ENCODE measurements at regions not wholly inside any gene's neighbourhood (a gene's known extent, or its start where the extent isn't known, plus 50 kb on each side); places are given as distances from the start of the nearest gene placed in this dataset.

DNA sequence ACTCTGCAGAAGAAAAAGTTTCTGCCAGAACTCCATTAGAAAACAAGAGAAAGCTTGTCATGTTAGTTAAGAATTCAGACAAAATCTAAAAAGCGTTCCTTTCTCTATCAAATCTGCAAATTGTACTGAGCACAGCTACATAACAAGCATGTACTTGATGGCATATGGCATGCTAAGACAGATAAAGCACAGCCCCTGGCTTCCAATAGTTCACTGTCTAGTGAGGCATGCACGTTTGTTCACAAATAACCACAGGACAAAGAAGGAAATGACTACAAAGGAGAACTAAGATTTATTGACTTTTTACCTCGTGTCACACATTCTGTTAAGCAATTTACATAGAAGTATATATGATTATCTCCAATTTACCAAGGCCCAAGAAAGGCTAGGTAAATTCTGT lies 518.2 kb upstream of the TLE4 start:
- CTCF ChIA-PET: interaction anchor here (0.8 kb wide), 2 partner anchors 19 to 76 kb away, joined by 3 read pairs; no protein-coding TSS in a partner anchor
- DNase-seq (ENCODE audit: low read depth): no peak
- TF ChIP-seq, protein P1, sequence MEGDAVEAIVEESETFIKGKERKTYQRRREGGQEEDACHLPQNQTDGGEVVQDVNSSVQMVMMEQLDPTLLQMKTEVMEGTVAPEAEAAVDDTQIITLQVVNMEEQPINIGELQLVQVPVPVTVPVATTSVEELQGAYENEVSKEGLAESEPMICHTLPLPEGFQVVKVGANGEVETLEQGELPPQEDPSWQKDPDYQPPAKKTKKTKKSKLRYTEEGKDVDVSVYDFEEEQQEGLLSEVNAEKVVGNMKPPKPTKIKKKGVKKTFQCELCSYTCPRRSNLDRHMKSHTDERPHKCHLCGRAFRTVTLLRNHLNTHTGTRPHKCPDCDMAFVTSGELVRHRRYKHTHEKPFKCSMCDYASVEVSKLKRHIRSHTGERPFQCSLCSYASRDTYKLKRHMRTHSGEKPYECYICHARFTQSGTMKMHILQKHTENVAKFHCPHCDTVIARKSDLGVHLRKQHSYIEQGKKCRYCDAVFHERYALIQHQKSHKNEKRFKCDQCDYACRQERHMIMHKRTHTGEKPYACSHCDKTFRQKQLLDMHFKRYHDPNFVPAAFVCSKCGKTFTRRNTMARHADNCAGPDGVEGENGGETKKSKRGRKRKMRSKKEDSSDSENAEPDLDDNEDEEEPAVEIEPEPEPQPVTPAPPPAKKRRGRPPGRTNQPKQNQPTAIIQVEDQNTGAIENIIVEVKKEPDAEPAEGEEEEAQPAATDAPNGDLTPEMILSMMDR (IDR thresholded peaks at IDR 0.05; ENCODE audit: insufficient read depth, low read depth, low read length): no peak
- Histone ChIP-seq H3K36me3 (ENCODE audit: control insufficient read depth, insufficient read depth, low read length) (no peaks in the 10 kb centered on the region), H3K4me3 (ENCODE audit: low read depth, low read length) (no peak overlapping the region), H3K27me3 (ENCODE audit: control insufficient read depth, insufficient read depth, low read length) (no peaks in the 10 kb centered on the region)
- POLR2A ChIA-PET: no interaction called here

DNA sequence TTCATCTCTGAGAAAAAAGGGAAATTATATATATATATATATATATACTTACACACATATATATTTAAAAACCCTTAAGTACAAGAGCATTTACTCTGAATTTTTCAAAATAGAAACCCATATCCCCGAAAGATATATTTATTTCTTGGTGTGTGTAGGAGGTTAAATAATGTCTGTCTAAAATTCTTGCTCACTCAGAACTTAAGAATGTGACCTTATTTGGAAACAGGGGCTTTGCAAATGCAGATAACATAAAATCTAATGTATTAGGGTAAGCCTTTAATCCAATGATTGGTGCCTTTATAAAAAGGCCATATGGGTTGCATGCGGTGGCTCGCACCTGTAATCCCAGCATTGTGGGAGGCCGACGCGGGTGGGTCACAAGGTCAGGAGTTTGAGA lies 517.3 kb upstream of the TLE4 start:
- TF ChIP-seq, protein P1 (IDR thresholded peaks at IDR 0.05; ENCODE audit: insufficient read depth, low read depth, low read length): no peak
- ChIA-PET POLR2A (no interaction called here), CTCF (interaction anchor here (0.8 kb wide), 1 partner anchor 18 kb away, joined by 3 read pairs; no protein-coding TSS in a partner anchor)
- no peak for DNase-seq (ENCODE audit: low read depth)
- Histone ChIP-seq H3K27me3 (ENCODE audit: control insufficient read depth, insufficient read depth, low read length) (no peaks in the 10 kb centered on the region), H3K4me3 (ENCODE audit: low read depth, low read length) (no peak overlapping the region), H3K36me3 (ENCODE audit: control insufficient read depth, insufficient read depth, low read length) (no peaks in the 10 kb centered on the region)

DNA sequence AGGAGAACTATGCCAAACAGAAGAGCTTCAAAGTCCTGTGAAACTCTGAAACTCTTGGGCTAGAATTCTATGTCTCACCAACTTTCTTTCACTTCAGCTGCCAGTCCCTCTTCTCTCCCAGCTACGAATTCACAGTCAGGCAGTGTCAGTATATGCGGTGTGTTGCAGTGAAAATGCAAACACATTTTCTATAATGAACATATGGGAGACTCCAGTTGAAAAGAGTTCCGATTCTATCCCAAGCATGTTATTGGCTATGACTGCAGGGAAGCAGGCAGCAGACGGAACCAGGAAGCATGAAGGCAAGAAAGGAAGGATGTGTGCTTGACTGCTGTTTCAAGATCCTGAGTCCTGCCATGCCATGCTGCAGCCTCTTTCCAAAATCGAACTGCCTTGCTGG lies 515.7 kb upstream of the TLE4 start:
- TF ChIP-seq, protein P1 (IDR thresholded peaks at IDR 0.05; ENCODE audit: insufficient read depth, low read depth, low read length): no peak
- ChIA-PET POLR2A (no interaction called here), CTCF (no interaction called here)
- no peak overlapping the region for H3K4me3 ChIP-seq (ENCODE audit: low read depth, low read length)
- no peak for DNase-seq (ENCODE audit: low read depth)
- no peaks in the 10 kb centered on the region for H3K27me3 ChIP-seq (ENCODE audit: control insufficient read depth, insufficient read depth, low read length)
- no peaks in the 10 kb centered on the region for H3K36me3 ChIP-seq (ENCODE audit: control insufficient read depth, insufficient read depth, low read length)

GRCh38 chr9:79057576-79057975 lies 514.2 kb upstream of the TLE4 start:
- no peak for DNase-seq (ENCODE audit: low read depth)
- ChIA-PET CTCF (no interaction called here), POLR2A (no interaction called here)
- no peak overlapping the region for H3K4me3 ChIP-seq (ENCODE audit: low read depth, low read length)
- H3K36me3 ChIP-seq (ENCODE audit: control insufficient read depth, insufficient read depth, low read length): no peaks in the 10 kb centered on the region
- TF ChIP-seq, protein P1 (IDR thresholded peaks at IDR 0.05; ENCODE audit: insufficient read depth, low read depth, low read length): no peak
- H3K27me3 ChIP-seq (ENCODE audit: control insufficient read depth, insufficient read depth, low read length): no peaks in the 10 kb centered on the region

DNA sequence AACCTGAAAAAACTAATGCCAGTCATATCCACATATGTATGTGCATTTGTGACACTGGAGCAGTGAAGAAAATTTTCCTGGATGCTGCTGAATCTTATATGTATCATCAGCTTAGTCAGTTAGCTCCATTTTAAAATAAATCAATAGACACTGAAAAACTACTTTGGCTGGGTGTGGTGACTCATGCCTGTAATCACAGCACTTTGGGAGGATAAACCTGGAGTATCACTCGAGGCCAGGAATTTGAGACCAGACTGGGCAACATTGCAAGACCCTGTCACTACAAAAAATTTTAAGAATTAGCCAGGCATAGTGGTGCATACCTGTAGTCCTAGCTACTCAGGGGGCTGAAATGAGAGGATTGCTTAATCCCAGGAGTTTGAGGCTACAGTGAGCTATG lies 511.0 kb upstream of the TLE4 start:
- Histone ChIP-seq H3K27me3 (ENCODE audit: control insufficient read depth, insufficient read depth, low read length) (no peaks in the 10 kb centered on the region), H3K36me3 (ENCODE audit: control insufficient read depth, insufficient read depth, low read length) (no peaks in the 10 kb centered on the region), H3K4me3 (ENCODE audit: low read depth, low read length) (no peak overlapping the region)
- no peak for DNase-seq (ENCODE audit: low read depth)
- CTCF ChIA-PET: interaction anchor here (1.9 kb wide), 1 partner anchor 12 kb away, joined by 4 read pairs; no protein-coding TSS in a partner anchor
- TF ChIP-seq, protein P1 (IDR thresholded peaks at IDR 0.05; ENCODE audit: insufficient read depth, low read depth, low read length): no peak
- POLR2A ChIA-PET: interaction anchor here (0.6 kb wide), 1 partner anchor 770 kb away, joined by 3 read pairs; no protein-coding TSS in a partner anchor

Data from BJ (cell line).